HL-60 (cell line): ENCODE measurements at regions not wholly inside any gene's neighbourhood (a gene's known extent, or its start where the extent isn't known, plus 50 kb on each side); places are given as distances from the start of the nearest gene placed in this dataset.

Experiments used
- POLR2AphosphoS5 ChIP-seq: IDR thresholded peaks from 2 replicates; pipeline ENCODE4 v1.6.1; 2012; ENCODE audit warnings: low read depth
- TF ChIP-seq, protein P1 (sequence below): IDR thresholded peaks from one replicate; pipeline ENCODE4 v1.5.1; 2011; ENCODE audit warnings: low read length, control low read depth, inconsistent platforms; ENCODE audit not compliant: insufficient read depth

- TF ChIP-seq, protein P1, sequence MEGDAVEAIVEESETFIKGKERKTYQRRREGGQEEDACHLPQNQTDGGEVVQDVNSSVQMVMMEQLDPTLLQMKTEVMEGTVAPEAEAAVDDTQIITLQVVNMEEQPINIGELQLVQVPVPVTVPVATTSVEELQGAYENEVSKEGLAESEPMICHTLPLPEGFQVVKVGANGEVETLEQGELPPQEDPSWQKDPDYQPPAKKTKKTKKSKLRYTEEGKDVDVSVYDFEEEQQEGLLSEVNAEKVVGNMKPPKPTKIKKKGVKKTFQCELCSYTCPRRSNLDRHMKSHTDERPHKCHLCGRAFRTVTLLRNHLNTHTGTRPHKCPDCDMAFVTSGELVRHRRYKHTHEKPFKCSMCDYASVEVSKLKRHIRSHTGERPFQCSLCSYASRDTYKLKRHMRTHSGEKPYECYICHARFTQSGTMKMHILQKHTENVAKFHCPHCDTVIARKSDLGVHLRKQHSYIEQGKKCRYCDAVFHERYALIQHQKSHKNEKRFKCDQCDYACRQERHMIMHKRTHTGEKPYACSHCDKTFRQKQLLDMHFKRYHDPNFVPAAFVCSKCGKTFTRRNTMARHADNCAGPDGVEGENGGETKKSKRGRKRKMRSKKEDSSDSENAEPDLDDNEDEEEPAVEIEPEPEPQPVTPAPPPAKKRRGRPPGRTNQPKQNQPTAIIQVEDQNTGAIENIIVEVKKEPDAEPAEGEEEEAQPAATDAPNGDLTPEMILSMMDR: no peak
- TF ChIP-seq POLR2AphosphoS5: no peak
Observed at GRCh38 chr1:222068101-222068500, 326.2 kb upstream of the DUSP10 start.
